Erythroblast (primary cell): ENCODE measurements at regions not wholly inside any gene's neighbourhood (a gene's known extent, or its start where the extent isn't known, plus 50 kb on each side); places are given as distances from the start of the nearest gene placed in this dataset.

ENCODE experiments used
- GATA1 ChIP-seq: IDR thresholded peaks from 2 replicates; pipeline ENCODE4 v1.6.1; 2011; ENCODE audit warnings: low read depth, mild to moderate bottlenecking, control low read depth, low read length, moderate library complexity
- POLR2A ChIP-seq: IDR thresholded peaks from 2 replicates; pipeline ENCODE4 v1.6.1; 2011; ENCODE audit warnings: mild to moderate bottlenecking, low read length

DNA sequence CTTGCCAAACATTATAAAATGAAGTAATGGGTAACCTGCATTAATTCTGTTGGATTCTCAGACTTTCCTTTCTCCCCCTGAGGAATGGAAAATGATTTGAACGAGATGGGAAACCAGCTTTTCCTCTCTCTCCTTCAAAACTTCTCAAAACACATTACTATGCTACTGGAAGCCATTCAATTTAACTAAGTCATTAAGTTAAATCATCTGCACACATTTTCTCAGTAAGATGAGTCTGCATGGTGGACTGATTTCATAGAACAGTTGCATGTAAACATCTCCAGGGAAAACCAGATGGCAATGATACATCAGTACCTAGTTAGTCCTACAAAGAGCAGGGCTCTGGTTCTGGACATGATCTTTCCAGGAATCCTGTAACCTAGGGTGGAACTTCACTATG lies 59.9 kb downstream of the BMP4 start:
- TF ChIP-seq POLR2A (no peak), GATA1 (no peak)
